ENCODE measurements at regions not wholly inside any gene's neighbourhood (a gene's known extent, or its start where the extent isn't known, plus 50 kb on each side); places are given as distances from the start of the nearest gene placed in this dataset.

GRCh38 chr4:128556756-128557155 is 252.7 kb upstream of the JADE1 start:
- TF ChIP-seq SMAD3 (CRISPR knock-in tag; IDR thresholded peaks at IDR 0.05; ENCODE audit: borderline replicate concordance): no peak
- TF ChIP-seq NR1H2 (CRISPR knock-in tag; IDR thresholded peaks at IDR 0.05): no peak
- TF ChIP-seq CTCF (IDR thresholded peaks at IDR 0.05): no peak
- no peak for TF ChIP-seq HMGXB4 (CRISPR knock-in tag; IDR thresholded peaks at IDR 0.05)
